HFF-Myc (cell line): ENCODE measurements at regions not wholly inside any gene's neighbourhood (a gene's known extent, or its start where the extent isn't known, plus 50 kb on each side); places are given as distances from the start of the nearest gene placed in this dataset.

ENCODE experiments used
- DNase-seq: peaks from one replicate; pipeline ENCODE4 v3.0.0-alpha.2; 2011; ENCODE audit warnings: low read depth; ENCODE audit errors: extremely low read depth
- H3K4me3 ChIP-seq: replicated peaks from 2 replicates; pipeline ENCODE4 v1.5.1; 2011; ENCODE audit warnings: low read depth, mild to moderate bottlenecking, control low read depth, low read length
- TF ChIP-seq, protein P1 (sequence below): IDR thresholded peaks from 2 replicates; pipeline ENCODE4 v1.5.1; 2012; ENCODE audit warnings: mild to moderate bottlenecking, low read depth, low read length, control low read depth; ENCODE audit errors: missing control alignments

GRCh38 chr1:98458511-98459485 is 202.7 kb upstream of the SNX7 start:
- H3K4me3 ChIP-seq, result no peak overlapping the region
- no peak for DNase-seq
- TF ChIP-seq, protein P1, sequence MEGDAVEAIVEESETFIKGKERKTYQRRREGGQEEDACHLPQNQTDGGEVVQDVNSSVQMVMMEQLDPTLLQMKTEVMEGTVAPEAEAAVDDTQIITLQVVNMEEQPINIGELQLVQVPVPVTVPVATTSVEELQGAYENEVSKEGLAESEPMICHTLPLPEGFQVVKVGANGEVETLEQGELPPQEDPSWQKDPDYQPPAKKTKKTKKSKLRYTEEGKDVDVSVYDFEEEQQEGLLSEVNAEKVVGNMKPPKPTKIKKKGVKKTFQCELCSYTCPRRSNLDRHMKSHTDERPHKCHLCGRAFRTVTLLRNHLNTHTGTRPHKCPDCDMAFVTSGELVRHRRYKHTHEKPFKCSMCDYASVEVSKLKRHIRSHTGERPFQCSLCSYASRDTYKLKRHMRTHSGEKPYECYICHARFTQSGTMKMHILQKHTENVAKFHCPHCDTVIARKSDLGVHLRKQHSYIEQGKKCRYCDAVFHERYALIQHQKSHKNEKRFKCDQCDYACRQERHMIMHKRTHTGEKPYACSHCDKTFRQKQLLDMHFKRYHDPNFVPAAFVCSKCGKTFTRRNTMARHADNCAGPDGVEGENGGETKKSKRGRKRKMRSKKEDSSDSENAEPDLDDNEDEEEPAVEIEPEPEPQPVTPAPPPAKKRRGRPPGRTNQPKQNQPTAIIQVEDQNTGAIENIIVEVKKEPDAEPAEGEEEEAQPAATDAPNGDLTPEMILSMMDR, result no peak

- H3K4me3 ChIP-seq, result no peak overlapping the region
- TF ChIP-seq, protein P1, result no peak
Observed at GRCh38 chr1:98457248-98457647, 204.3 kb upstream of the SNX7 start.

DNA sequence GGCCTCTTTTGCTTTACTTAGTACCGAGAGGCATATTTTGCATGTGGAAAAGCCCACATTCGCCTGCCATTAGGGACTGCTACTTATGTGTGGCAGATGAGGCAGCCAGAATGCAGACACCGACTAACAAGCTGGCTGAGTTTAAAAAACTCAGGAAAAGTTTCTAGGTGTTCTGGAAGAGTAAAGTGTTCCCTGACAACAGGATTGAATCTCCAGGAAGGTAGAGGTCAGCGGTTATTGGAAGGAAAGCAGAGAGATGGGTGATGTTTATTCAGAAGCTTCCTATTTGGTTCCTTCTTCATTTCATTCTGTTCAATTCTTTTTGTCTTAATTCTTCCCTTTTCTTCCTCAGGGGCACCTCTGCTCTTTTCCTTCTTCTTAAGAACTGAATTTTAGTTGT is 206.9 kb upstream of the SNX7 start:
- TF ChIP-seq, protein P1, result no peak
- no peak for DNase-seq
- H3K4me3 ChIP-seq, result no peak overlapping the region

More at GRCh38 chr1:98457248-98457647, 204.3 kb upstream of the SNX7 start:
- no peak for DNase-seq

DNA sequence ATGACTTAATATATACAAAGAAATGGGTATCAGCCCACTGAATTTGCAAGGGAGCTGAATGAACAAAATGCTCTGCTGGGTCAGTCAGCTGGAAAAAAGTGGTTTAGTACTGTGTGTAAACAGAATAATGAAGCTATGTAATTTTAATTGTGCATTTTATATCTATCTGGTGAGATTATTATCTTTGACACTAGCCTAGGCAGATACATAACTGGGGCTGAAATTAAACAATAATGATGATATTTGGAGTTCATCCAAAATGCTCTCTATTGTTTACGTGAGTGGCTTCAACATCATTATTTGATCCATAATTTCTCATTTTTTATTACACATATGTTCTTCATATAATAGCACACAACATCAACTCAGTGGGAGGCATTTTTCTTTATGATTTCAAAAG is 208.5 kb upstream of the SNX7 start:
- no peak overlapping the region for H3K4me3 ChIP-seq
- TF ChIP-seq, protein P1, result no peak
- DNase-seq, result no peak

- TF ChIP-seq, protein P1, result no peak
- no peak overlapping the region for H3K4me3 ChIP-seq
- DNase-seq, result no peak
Observed at GRCh38 chr1:98452162-98452561, 209.4 kb upstream of the SNX7 start.

GRCh38 chr1:98441281-98441680 is 220.2 kb upstream of the SNX7 start:
- no peak overlapping the region for H3K4me3 ChIP-seq
- TF ChIP-seq, protein P1, result no peak
- DNase-seq, result no peak
